MM.1S (cell line): ENCODE measurements at regions not wholly inside any gene's neighbourhood (a gene's known extent, or its start where the extent isn't known, plus 50 kb on each side); places are given as distances from the start of the nearest gene placed in this dataset.

Source experiments
- EZH2 ChIP-seq: fragments of 300-600 bp; sonication (generic); optimal IDR thresholded peaks from 2 replicates; pipeline ENCODE3; 2017; ENCODE audit warnings: low read depth, mild to moderate bottlenecking, antibody characterized with exemption, low read length, mixed read lengths
- TF ChIP-seq, protein P1 (sequence below): fragments of 300-600 bp; sonication (generic); IDR thresholded peaks from 2 replicates; pipeline ENCODE4 v1.5.1; 2016; ENCODE audit warnings: antibody characterized with exemption, low read length, mixed read lengths

DNA sequence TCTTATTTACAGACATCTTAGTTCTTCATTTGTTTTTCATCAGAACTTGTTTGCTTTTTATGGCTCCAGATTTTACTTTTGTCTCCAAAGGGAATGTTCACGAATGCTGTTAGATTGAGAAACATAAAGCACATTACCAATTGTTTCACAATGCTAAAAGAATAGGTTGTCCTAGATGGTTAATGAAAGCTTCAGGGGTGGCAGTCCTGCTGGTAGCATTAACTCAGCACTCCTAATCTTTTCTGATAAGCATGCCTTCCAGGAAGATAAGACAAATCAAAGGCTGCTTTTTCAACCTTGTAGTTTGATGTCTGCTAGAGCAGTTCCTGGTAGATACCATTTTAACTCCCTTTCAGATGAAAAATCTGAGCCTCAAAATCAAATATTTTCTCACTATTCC, 619.4 kb downstream of the PYDC2 start:
- TF ChIP-seq, protein P1, sequence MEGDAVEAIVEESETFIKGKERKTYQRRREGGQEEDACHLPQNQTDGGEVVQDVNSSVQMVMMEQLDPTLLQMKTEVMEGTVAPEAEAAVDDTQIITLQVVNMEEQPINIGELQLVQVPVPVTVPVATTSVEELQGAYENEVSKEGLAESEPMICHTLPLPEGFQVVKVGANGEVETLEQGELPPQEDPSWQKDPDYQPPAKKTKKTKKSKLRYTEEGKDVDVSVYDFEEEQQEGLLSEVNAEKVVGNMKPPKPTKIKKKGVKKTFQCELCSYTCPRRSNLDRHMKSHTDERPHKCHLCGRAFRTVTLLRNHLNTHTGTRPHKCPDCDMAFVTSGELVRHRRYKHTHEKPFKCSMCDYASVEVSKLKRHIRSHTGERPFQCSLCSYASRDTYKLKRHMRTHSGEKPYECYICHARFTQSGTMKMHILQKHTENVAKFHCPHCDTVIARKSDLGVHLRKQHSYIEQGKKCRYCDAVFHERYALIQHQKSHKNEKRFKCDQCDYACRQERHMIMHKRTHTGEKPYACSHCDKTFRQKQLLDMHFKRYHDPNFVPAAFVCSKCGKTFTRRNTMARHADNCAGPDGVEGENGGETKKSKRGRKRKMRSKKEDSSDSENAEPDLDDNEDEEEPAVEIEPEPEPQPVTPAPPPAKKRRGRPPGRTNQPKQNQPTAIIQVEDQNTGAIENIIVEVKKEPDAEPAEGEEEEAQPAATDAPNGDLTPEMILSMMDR = no peak
- no peak for TF ChIP-seq EZH2
